AG04450 (cell line): ENCODE measurements at regions not wholly inside any gene's neighbourhood (a gene's known extent, or its start where the extent isn't known, plus 50 kb on each side); places are given as distances from the start of the nearest gene placed in this dataset.

Experiments used
- CTCF ChIA-PET: fragments of 300-600, 350-600 bp; formaldehyde crosslinking; extraction: SDS; loops from one replicate; lab custom pipeline; 2022; ENCODE audit warnings: antibody characterized with exemption, inconsistent platforms; lab: Charles Lee
- POLR2A ChIA-PET: fragments of 350-600 bp; formaldehyde crosslinking; extraction: SDS; loops from one replicate; lab custom pipeline; 2021; ENCODE audit warnings: antibody characterized with exemption, inconsistent platforms; lab: Yijun Ruan, JAX
- DNase-seq: peaks from one replicate; pipeline ENCODE4 v3.0.0-alpha.2; 2011; ENCODE audit warnings: low read depth, low spot score
- H3K27ac ChIP-seq: one replicate; pipeline ENCODE4 v1.5.1; 2012; ENCODE audit warnings: low read depth, low read length, control low read depth
- H3K27me3 ChIP-seq: one replicate; pipeline ENCODE4 v1.6.0; 2012; ENCODE audit warnings: low read length; ENCODE audit not compliant: control insufficient read depth, insufficient read depth
- H3K4me3 ChIP-seq: 2 replicates; pipeline ENCODE4 v1.5.1; 2011; ENCODE audit warnings: mild to moderate bottlenecking, low read depth, low read length, control low read depth
- H3K9me3 ChIP-seq: 2 replicates; pipeline ENCODE4 v1.5.1; 2012; ENCODE audit warnings: low read length; ENCODE audit not compliant: control insufficient read depth, insufficient read depth
- TF ChIP-seq, protein P1 (sequence below): IDR thresholded peaks from 2 replicates; pipeline ENCODE4 v1.5.1; 2011; ENCODE audit warnings: low read depth, low read length, control low read depth, inconsistent platforms

DNA sequence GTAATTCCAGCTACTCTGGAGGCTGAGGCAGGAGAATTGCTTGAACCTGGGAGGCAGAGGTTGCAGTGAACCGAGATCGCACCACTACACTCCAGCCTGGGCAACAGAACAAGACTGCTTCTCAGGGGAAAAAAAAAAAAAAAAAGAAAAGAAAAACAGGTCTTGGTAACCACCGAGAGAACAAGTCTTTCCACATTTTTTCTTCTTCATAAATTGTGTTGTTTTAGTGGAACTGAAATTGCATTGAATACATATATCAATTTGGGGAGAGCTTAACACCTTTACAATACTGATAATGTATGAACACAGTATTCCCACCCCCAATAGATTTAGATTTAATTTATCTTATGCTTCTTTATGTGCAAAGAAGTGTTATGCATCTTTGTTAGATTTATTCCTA lies 70.0 kb upstream of the PLEKHG1 start:
- POLR2A ChIA-PET = no interaction called here
- no peak for DNase-seq

DNA sequence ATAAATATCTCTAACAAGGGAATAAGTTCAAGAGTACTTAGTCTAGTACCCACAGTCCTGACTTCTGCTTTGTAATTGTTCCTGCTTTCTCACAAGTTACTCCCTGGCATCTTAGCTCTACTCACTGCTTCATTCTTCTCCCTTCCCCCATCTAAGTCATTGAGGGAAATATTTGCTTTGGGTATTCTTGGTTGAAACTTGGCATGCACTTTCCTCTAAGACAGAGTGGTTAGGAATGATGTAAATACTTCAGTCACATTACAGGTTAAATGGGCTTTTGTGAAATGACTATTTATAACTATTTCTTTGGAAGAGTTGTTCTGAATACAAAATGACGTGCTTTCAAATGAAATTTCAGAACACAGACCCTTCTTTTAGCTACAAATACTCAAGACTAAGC lies 67.7 kb upstream of the PLEKHG1 start:
- Histone ChIP-seq H3K4me3 (no peak overlapping the region), H3K9me3 (no peaks in the 10 kb centered on the region), H3K27me3 (no peaks in the 10 kb centered on the region), H3K27ac (no peak overlapping the region)
- ChIA-PET POLR2A (no interaction called here), CTCF (no interaction called here)
- DNase-seq = no peak
- TF ChIP-seq, protein P1, sequence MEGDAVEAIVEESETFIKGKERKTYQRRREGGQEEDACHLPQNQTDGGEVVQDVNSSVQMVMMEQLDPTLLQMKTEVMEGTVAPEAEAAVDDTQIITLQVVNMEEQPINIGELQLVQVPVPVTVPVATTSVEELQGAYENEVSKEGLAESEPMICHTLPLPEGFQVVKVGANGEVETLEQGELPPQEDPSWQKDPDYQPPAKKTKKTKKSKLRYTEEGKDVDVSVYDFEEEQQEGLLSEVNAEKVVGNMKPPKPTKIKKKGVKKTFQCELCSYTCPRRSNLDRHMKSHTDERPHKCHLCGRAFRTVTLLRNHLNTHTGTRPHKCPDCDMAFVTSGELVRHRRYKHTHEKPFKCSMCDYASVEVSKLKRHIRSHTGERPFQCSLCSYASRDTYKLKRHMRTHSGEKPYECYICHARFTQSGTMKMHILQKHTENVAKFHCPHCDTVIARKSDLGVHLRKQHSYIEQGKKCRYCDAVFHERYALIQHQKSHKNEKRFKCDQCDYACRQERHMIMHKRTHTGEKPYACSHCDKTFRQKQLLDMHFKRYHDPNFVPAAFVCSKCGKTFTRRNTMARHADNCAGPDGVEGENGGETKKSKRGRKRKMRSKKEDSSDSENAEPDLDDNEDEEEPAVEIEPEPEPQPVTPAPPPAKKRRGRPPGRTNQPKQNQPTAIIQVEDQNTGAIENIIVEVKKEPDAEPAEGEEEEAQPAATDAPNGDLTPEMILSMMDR = no peak

More for the DNA sequence above, 70.0 kb upstream of the PLEKHG1 start:
- TF ChIP-seq, protein P1 = no peak
- H3K27me3 ChIP-seq = no peaks in the 10 kb centered on the region
- H3K27ac ChIP-seq = no peak overlapping the region
- no peaks in the 10 kb centered on the region for H3K9me3 ChIP-seq
- no peak overlapping the region for H3K4me3 ChIP-seq
- CTCF ChIA-PET = no interaction called here

DNA sequence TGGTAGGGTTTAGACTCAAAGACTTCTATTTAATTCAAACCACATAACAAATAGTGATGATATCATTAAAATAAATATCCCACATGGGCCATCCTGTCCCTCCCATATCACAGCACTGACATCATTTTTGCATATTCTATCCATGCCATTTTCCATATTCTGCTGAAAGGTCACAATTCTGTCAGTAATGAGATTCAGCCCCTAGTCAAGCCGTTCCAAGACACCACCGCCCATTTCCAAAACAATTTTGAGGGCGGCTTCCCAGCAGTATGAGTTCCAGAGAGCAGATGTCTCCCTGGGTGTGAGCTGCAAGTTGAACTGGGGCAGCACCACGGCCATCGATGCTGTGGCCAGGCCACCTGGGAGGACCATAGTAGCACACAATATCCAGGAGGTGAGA lies 65.1 kb upstream of the PLEKHG1 start:
- TF ChIP-seq, protein P1 = no peak
- Histone ChIP-seq H3K27ac (no peak overlapping the region), H3K27me3 (no peaks in the 10 kb centered on the region), H3K4me3 (no peak overlapping the region), H3K9me3 (no peaks in the 10 kb centered on the region)
- ChIA-PET CTCF (no interaction called here), POLR2A (no interaction called here)
- DNase-seq = no peak

DNA sequence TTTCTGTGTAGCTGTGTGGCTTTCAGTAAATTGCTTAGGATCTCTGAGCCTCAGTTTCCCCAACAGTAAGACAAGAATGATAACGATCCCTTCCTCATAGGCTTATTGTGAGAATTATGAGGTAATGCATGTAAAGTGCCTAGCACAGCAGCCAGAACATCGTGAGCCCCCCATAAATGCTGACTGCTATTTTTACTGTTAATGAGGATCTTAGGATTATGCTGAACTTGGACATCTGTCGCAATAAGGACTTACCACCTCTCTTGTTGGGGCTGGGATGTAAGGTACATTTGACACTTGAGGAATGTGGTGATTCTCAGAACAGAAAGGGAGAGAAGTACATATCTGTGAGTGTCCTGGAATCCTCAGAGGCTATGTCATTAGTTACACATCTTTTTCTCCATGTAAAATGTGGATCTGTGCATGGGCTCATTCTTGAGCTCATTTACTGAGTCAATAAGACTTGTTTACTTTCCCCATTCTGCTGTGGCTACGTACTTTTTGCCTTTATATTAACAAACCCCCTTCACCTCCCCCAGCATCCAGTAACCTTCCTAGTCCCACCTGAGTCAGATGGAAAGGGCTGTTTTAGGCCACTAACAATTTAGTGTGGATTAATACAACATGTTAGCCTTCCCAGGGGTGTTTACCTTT lies 64.4 kb upstream of the PLEKHG1 start:
- TF ChIP-seq, protein P1 = no peak
- no peak overlapping the region for H3K27ac ChIP-seq
- no peak overlapping the region for H3K4me3 ChIP-seq
- DNase-seq = no peak
- H3K9me3 ChIP-seq = no peaks in the 10 kb centered on the region
- ChIA-PET CTCF (no interaction called here), POLR2A (no interaction called here)
- no peaks in the 10 kb centered on the region for H3K27me3 ChIP-seq

DNA sequence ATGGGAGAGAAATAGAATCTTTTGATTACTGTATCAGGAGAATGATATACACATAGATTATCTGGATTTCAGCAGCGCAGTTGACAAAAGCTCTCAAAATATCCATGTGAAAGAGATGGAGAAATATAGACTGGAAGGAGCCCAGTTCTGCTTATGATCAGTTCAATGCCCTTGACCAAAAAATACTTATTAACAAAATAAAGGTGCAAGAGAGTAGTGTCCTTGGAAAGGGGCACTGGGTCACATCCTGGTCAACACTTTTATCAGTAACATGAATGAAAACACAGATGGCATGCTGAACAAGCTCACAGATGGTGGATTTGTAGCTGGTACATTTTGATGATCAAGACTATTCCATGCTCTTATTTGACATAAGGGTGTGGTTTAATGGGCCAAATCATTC lies 63.9 kb upstream of the PLEKHG1 start:
- H3K4me3 ChIP-seq = no peak overlapping the region
- H3K9me3 ChIP-seq = no peaks in the 10 kb centered on the region
- TF ChIP-seq, protein P1 = no peak
- CTCF ChIA-PET = no interaction called here
- DNase-seq = no peak
- POLR2A ChIA-PET = no interaction called here
- no peaks in the 10 kb centered on the region for H3K27me3 ChIP-seq
- no peak overlapping the region for H3K27ac ChIP-seq
